Tibial nerve (tissue), 4 donors: ENCODE measurements at regions not wholly inside any gene's neighbourhood (a gene's known extent, or its start where the extent isn't known, plus 50 kb on each side); places are given as distances from the start of the nearest gene placed in this dataset.
A peak's percentile ranks its signal among the peaks of the same experiment; 100 is the strongest.

ENCODE experiments used
- DNase-seq, 2 donors: peaks; one replicate each; pipeline ENCODE4 v3.0.0-alpha.2; 2019; ENCODE audit warnings: low spot score in 2 of 2
- H3K27ac ChIP-seq, 4 donors: fragments of 200-600 bp; sonication (generic) in 3 of 4; one replicate each; pipeline ENCODE4 v1.5.1; 2017 to 2019; ENCODE audit warnings: mild to moderate bottlenecking in 1 of 4
- H3K27me3 ChIP-seq, 2 donors: fragments of 200-600 bp; sonication (generic) in 1 of 2; one replicate each; pipeline versions ENCODE4 v1.5.1 to v1.6.0; 2017 to 2019
- H3K36me3 ChIP-seq, 3 donors: fragments of 200-600 bp; sonication (generic); one replicate each; pipeline ENCODE4 v1.5.1; 2018 to 2019
- H3K4me1 ChIP-seq, 4 donors: fragments of 200-600 bp; sonication (generic) in 3 of 4; one replicate each; pipeline ENCODE4 v1.5.1; 2017 to 2019
- H3K4me3 ChIP-seq, 4 donors: fragments of 200-600 bp; sonication (generic) in 3 of 4; one replicate each; pipeline ENCODE4 v1.5.1; 2017 to 2019; ENCODE audit warnings: mild to moderate bottlenecking in 1 of 4, moderate library complexity in 1 of 4
- H3K9me3 ChIP-seq, 4 donors: fragments of 200-600 bp; sonication (generic) in 3 of 4; one replicate each; pipeline ENCODE4 v1.5.1; 2017 to 2019
- CTCF ChIP-seq, 5 experiments: fragments of 200-600 bp in 3 of 5; fragments of 450-650 bp in 2 of 5; sonication (generic) in 3 of 5; IDR thresholded peaks; one replicate each; pipeline ENCODE4 v1.5.1; 2016 to 2019; ENCODE audit warnings: antibody characterized with exemption in 5 of 5, mild to moderate bottlenecking in 3 of 5, moderate library complexity in 2 of 5
- EP300 ChIP-seq, 2 donors: sonication (generic); formaldehyde crosslinking; IDR thresholded peaks; one replicate each; pipeline ENCODE4 v1.6.1; 2017; ENCODE audit warnings: antibody characterized with exemption in 2 of 2, mild to moderate bottlenecking in 1 of 2
- POLR2A ChIP-seq, 2 donors: fragments of 450-650 bp; IDR thresholded peaks; one replicate each; pipeline ENCODE4 v1.6.1; 2017; ENCODE audit warnings: antibody characterized with exemption in 2 of 2, mild to moderate bottlenecking in 2 of 2, moderate library complexity in 2 of 2
- WGBS, 2 donors: methylation state at CpG; one replicate each; pipeline ENCODE4 v1.1.5; 2018; 5-methylcytosine and 5-hydroxymethylcytosine counted together

DNA sequence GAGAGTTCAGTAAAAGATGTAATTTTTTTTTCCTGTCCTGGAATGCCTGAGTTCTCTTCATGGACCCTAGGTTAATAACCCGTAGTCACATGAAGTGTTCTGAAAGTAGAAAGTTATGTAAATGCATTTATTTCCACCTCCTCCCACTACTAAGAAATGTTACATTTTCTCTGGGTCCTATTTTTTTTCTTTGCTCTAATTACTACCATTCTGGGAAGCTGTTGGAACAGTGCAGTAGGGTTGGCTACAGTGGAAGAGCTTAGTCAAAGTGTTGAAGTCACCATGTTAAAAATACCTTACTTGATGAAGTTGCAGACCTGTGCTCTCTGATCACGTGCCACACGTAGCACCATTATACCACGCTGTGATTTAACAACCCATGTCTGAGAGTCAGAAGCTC lies 153.8 kb upstream of the TSC22D2 start:
- Histone ChIP-seq H3K4me1 (peaks cover 0 to 25% (median 7%) of the 10 kb centered on the region in 4 donors), H3K4me3 (no peak overlapping the region), H3K9me3 (no peaks in the 10 kb centered on the region), H3K27ac (no peak overlapping the region), H3K27me3 (no peaks in the 10 kb centered on the region), H3K36me3 (no peaks in the 10 kb centered on the region)
- TF ChIP-seq EP300 (IDR thresholded peaks at IDR 0.05), result no peak
- TF ChIP-seq POLR2A (IDR thresholded peaks at IDR 0.05), result no peak
- TF ChIP-seq CTCF (IDR thresholded peaks at IDR 0.05), result no peak
- WGBS, 2 donors, result 87% methylated on average over 4 of the region's 4 CpGs
- DNase-seq, result no peak

GRCh38 chr3:150253622-150254021 lies 154.5 kb upstream of the TSC22D2 start:
- Histone ChIP-seq H3K36me3 (no peaks in the 10 kb centered on the region), H3K27me3 (no peaks in the 10 kb centered on the region), H3K4me1 (peaks cover 0 to 28% (median 9%) of the 10 kb centered on the region in 4 donors), H3K9me3 (no peaks in the 10 kb centered on the region), H3K4me3 (no peak overlapping the region), H3K27ac (no peak overlapping the region)
- DNase-seq, result no peak
- WGBS, 2 donors, result 47 to 56% methylated on average over 3 of the region's 3 CpGs
- TF ChIP-seq POLR2A (IDR thresholded peaks at IDR 0.05), result no peak

- no peak for TF ChIP-seq EP300 (IDR thresholded peaks at IDR 0.05)
- no peak for TF ChIP-seq CTCF (IDR thresholded peaks at IDR 0.05)
- no peak for TF ChIP-seq POLR2A (IDR thresholded peaks at IDR 0.05)
- no peaks in the 10 kb centered on the region for H3K9me3 ChIP-seq
- H3K4me3 ChIP-seq, result no peak overlapping the region
- DNase-seq, result no peak
- 32 to 33% methylated on average over 2 of the region's 2 CpGs for WGBS, 2 donors
- no peaks in the 10 kb centered on the region for H3K27me3 ChIP-seq
- no peaks in the 10 kb centered on the region for H3K36me3 ChIP-seq
- H3K27ac ChIP-seq, result peak overlapping the region in 1 of 4 donors; percentile 42
- peaks cover 0 to 28% (median 11%) of the 10 kb centered on the region in 4 donors for H3K4me1 ChIP-seq
These were observed 155.6 kb upstream of the TSC22D2 start for GRCh38 chr3:150252462-150252861.

DNA sequence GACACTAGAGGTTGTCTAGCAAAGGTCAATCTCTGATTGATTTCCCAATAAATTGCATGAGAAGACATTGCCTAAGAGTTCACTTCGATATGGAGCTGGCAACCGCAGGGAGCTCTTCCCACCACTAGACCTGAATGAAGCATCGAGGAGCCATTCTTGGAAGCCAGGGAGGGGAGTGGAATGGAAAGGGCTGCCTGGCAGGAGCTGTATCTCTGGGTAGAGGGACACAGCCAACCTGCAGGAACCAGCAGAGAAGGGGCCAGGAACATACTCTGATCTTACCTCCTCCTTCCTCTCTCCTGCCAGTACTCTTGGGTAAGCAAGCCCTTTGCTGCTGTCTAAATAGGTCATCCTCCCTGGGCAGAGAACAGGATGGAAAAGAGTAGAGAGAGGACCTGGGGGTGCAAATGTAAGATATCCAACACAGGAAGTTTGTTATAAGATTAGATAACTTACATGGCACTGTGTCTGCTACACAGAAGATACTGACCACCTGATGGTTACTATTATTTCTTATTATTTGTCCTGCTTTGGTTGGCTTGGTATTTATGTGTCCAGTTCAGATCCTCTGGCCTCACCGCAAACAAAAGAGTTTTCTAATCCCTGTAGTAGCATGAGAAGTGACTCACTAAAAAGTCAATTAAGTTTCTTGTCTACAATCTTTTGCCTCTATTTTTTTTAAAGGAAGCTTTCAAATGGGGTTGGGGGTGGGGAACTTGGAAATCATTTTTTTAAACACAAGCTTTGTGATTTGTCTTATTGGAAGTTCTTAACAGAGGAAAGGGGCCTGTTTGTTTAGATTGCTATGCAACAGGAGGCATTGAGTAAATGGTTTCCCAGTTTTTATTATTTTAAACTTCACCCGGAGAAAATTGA lies 156.7 kb upstream of the TSC22D2 start:
- Histone ChIP-seq H3K27ac (no peak overlapping the region), H3K4me3 (no peak overlapping the region), H3K4me1 (peaks cover 0 to 28% (median 11%) of the 10 kb centered on the region in 4 donors), H3K36me3 (no peaks in the 10 kb centered on the region), H3K27me3 (no peaks in the 10 kb centered on the region), H3K9me3 (no peaks in the 10 kb centered on the region)
- TF ChIP-seq CTCF (IDR thresholded peaks at IDR 0.05) (no peak), POLR2A (IDR thresholded peaks at IDR 0.05) (no peak), EP300 (IDR thresholded peaks at IDR 0.05) (no peak)
- DNase-seq, result no peak
- 59 to 63% methylated on average over 5 of the region's 5 CpGs for WGBS, 2 donors

DNA sequence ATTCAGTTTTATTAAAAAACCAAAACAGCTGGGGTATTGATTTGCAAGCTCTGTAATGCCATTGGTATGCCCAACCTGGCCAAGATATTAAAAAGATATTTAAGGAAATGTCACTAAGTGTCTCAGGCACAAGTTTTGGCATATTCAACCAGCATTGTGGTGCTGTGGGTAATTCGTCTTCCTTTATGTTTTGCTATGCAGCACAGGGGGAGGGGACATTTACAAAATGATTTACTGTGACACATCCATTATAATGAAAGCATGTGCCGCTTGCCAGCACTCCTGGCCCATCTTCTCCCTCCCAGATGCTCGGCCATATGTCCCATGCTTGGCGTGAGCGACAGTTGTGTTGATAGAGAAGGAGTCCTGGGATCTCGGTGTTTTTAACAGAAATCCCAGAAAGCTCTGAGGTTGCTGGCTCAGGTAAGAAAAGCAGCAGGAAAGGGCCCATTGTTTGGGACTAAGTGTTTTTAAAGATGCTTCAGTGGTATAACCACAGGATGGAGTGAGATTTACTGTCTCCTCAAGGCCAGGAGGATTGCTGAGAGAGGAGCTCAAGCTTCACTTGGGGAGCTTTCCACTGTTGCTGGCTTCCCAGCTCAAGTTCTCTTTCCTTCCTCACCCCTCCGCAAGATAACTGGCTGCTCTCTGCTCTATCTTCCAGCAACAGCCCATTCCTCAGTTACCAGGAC lies 158.2 kb upstream of the TSC22D2 start:
- Histone ChIP-seq H3K4me3 (no peak overlapping the region), H3K27me3 (no peaks in the 10 kb centered on the region), H3K27ac (no peak overlapping the region), H3K4me1 (peaks cover 0 to 28% (median 11%) of the 10 kb centered on the region in 4 donors), H3K36me3 (no peaks in the 10 kb centered on the region), H3K9me3 (no peaks in the 10 kb centered on the region)
- 87 to 88% methylated on average over 7 of the region's 7 CpGs for WGBS, 2 donors
- TF ChIP-seq CTCF (IDR thresholded peaks at IDR 0.05), result no peak
- no peak for TF ChIP-seq EP300 (IDR thresholded peaks at IDR 0.05)
- no peak for TF ChIP-seq POLR2A (IDR thresholded peaks at IDR 0.05)
- DNase-seq, result no peak
